ENCODE measurements at regions not wholly inside any gene's neighbourhood (a gene's known extent, or its start where the extent isn't known, plus 50 kb on each side); places are given as distances from the start of the nearest gene placed in this dataset.

GRCh38 chr10:28054228-28054860, 55.5 kb upstream of the ODAD2 start:
- peak; percentile 64 for DNase-seq (ENCODE audit: low read depth)
- no peak for TF ChIP-seq CTCF (IDR thresholded peaks at IDR 0.05; ENCODE audit: low read length, missing control alignments)
- H3K4me3 ChIP-seq (replicated peaks; ENCODE audit: low read depth, low read length) = no peak overlapping the region

GRCh38 chr10:28049286-28049685, 50.4 kb upstream of the ODAD2 start:
- no peak overlapping the region for H3K4me3 ChIP-seq (replicated peaks; ENCODE audit: low read depth, low read length)
- TF ChIP-seq CTCF (IDR thresholded peaks at IDR 0.05; ENCODE audit: low read length, missing control alignments) = no peak

More at GRCh38 chr10:28049286-28049685, 50.4 kb upstream of the ODAD2 start:
- DNase-seq (ENCODE audit: low read depth) = no peak

Measured in fibroblast of pulmonary artery (primary cell).